Kasumi-1 (cell line): ENCODE measurements at regions not wholly inside any gene's neighbourhood (a gene's known extent, or its start where the extent isn't known, plus 50 kb on each side); places are given as distances from the start of the nearest gene placed in this dataset.

Source experiments
- DNase-seq, 2 experiments: peaks; one replicate each; lab custom pipeline; 2025; lab: John Stamatoyannopoulos, UW

DNA sequence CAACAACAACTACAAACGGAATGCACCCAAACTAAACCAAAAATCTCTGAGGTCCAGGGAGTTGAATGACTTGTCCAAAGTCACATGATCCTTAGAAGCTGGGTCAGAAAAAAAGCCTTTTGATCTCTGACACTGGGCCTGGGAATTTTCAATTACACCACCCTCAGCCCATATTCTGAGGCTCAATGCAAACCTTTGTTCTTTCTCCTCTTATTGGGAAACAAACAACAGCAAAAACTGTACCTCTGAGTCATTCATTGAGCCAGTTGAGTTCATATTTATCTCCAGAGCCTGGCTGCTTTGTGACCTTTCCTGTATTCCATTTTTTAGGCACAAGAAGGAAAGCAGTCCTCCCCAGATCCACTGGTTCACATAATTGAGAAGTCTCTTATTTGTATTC is 51.2 kb upstream of the SORCS1 start:
- DNase-seq = no peak
